Esophagus mucosa (tissue), 1 donor: ENCODE measurements at regions not wholly inside any gene's neighbourhood (a gene's known extent, or its start where the extent isn't known, plus 50 kb on each side); places are given as distances from the start of the nearest gene placed in this dataset.
A peak's percentile ranks its signal among the peaks of the same experiment; 100 is the strongest.

ENCODE experiments used
- ATAC-seq: fragments of 200-7000 bp; cut with Tn5 transposase; one replicate; pipeline ENCODE4 v1.9.1; 2020
- donor health status: DM: yes; HTN: yes; CAD: no.

GRCh38 chr13:50071379-50071778 lies 56.1 kb downstream of the KCNRG start:
- no peak for ATAC-seq

- ATAC-seq = no peak
These were observed 57.4 kb downstream of the KCNRG start for GRCh38 chr13:50072676-50073075.

- ATAC-seq = no peak
These were observed 58.1 kb downstream of the KCNRG start for GRCh38 chr13:50073340-50073739.

- ATAC-seq = no peak
These were observed 59.6 kb downstream of the KCNRG start for GRCh38 chr13:50074843-50075242.

- no peak for ATAC-seq
These were observed 60.4 kb downstream of the KCNRG start for GRCh38 chr13:50075619-50076097.

GRCh38 chr13:50077431-50077830 lies 62.2 kb downstream of the KCNRG start:
- ATAC-seq = no peak

- no peak for ATAC-seq
These were observed 63.1 kb downstream of the KCNRG start for GRCh38 chr13:50078231-50078894.

- no peak for ATAC-seq
These were observed 63.8 kb downstream of the KCNRG start for GRCh38 chr13:50078895-50079654.

GRCh38 chr13:50079655-50080202 lies 64.5 kb downstream of the KCNRG start:
- no peak for ATAC-seq

- ATAC-seq = no peak
These were observed 65.1 kb downstream of the KCNRG start for GRCh38 chr13:50080203-50080910.

- peak; percentile 28 for ATAC-seq
These were observed 65.9 kb downstream of the KCNRG start for GRCh38 chr13:50080911-50081678.

- peak; percentile 95 for ATAC-seq
These were observed 66.6 kb downstream of the KCNRG start for GRCh38 chr13:50081679-50082425.

- peak; percentile 82 for ATAC-seq
These were observed 67.4 kb downstream of the KCNRG start for GRCh38 chr13:50082426-50083281.

GRCh38 chr13:50085063-50085462 lies 69.8 kb downstream of the KCNRG start:
- ATAC-seq = no peak

GRCh38 chr13:50089633-50090032 lies 74.4 kb downstream of the KCNRG start:
- no peak for ATAC-seq

GRCh38 chr13:50090211-50090610 lies 75.0 kb downstream of the KCNRG start:
- no peak for ATAC-seq

GRCh38 chr13:50094615-50095293 lies 79.5 kb downstream of the KCNRG start:
- ATAC-seq = peak; percentile 32

GRCh38 chr13:50098693-50099092 lies 83.4 kb downstream of the KCNRG start:
- no peak for ATAC-seq

- ATAC-seq = no peak
These were observed 84.2 kb downstream of the KCNRG start for GRCh38 chr13:50099473-50099872.

GRCh38 chr13:50101590-50101989 lies 86.3 kb downstream of the KCNRG start:
- ATAC-seq = no peak
